ENCODE measurements at regions not wholly inside any gene's neighbourhood (a gene's known extent, or its start where the extent isn't known, plus 50 kb on each side); places are given as distances from the start of the nearest gene placed in this dataset.

- H3K27me3 ChIP-seq (replicated peaks; ENCODE audit: control insufficient read depth, insufficient read depth, low read length) = no peaks in the 10 kb centered on the region
- H3K4me3 ChIP-seq (replicated peaks; ENCODE audit: low read depth, low read length) = no peak overlapping the region
- DNase-seq (ENCODE audit: extremely low read depth, insufficient read length) = no peak
- no peaks in the 10 kb centered on the region for H3K36me3 ChIP-seq (ENCODE audit: control insufficient read depth, insufficient read depth, low read length)
- TF ChIP-seq CTCF (IDR thresholded peaks at IDR 0.05; ENCODE audit: insufficient read depth, low read length, poor library complexity, severe bottlenecking) = no peak
These were observed 167.0 kb upstream of the MYLIP start for GRCh38 chr6:15961635-15962448.

GRCh38 chr6:15960740-15961634, 167.9 kb upstream of the MYLIP start:
- H3K36me3 ChIP-seq (ENCODE audit: control insufficient read depth, insufficient read depth, low read length) = no peaks in the 10 kb centered on the region
- TF ChIP-seq CTCF (IDR thresholded peaks at IDR 0.05; ENCODE audit: insufficient read depth, low read length, poor library complexity, severe bottlenecking) = no peak
- no peak for DNase-seq (ENCODE audit: extremely low read depth, insufficient read length)
- no peaks in the 10 kb centered on the region for H3K27me3 ChIP-seq (replicated peaks; ENCODE audit: control insufficient read depth, insufficient read depth, low read length)
- no peak overlapping the region for H3K4me3 ChIP-seq (replicated peaks; ENCODE audit: low read depth, low read length)

- DNase-seq (ENCODE audit: extremely low read depth, insufficient read length) = no peak
- no peaks in the 10 kb centered on the region for H3K27me3 ChIP-seq (replicated peaks; ENCODE audit: control insufficient read depth, insufficient read depth, low read length)
- TF ChIP-seq CTCF (IDR thresholded peaks at IDR 0.05; ENCODE audit: insufficient read depth, low read length, poor library complexity, severe bottlenecking) = no peak
- H3K36me3 ChIP-seq (ENCODE audit: control insufficient read depth, insufficient read depth, low read length) = no peaks in the 10 kb centered on the region
- H3K4me3 ChIP-seq (replicated peaks; ENCODE audit: low read depth, low read length) = no peak overlapping the region
These were observed 171.2 kb upstream of the MYLIP start for GRCh38 chr6:15957655-15958169.

GRCh38 chr6:15956205-15957106, 172.4 kb upstream of the MYLIP start:
- Histone ChIP-seq H3K36me3 (ENCODE audit: control insufficient read depth, insufficient read depth, low read length) (no peaks in the 10 kb centered on the region), H3K4me3 (replicated peaks; ENCODE audit: low read depth, low read length) (no peak overlapping the region), H3K27me3 (replicated peaks; ENCODE audit: control insufficient read depth, insufficient read depth, low read length) (no peaks in the 10 kb centered on the region)
- no peak for DNase-seq (ENCODE audit: extremely low read depth, insufficient read length)
- TF ChIP-seq CTCF (IDR thresholded peaks at IDR 0.05; ENCODE audit: insufficient read depth, low read length, poor library complexity, severe bottlenecking) = no peak

GRCh38 chr6:15955484-15955883, 173.4 kb upstream of the MYLIP start:
- H3K27me3 ChIP-seq (replicated peaks; ENCODE audit: control insufficient read depth, insufficient read depth, low read length) = no peaks in the 10 kb centered on the region
- no peak overlapping the region for H3K4me3 ChIP-seq (replicated peaks; ENCODE audit: low read depth, low read length)
- H3K36me3 ChIP-seq (ENCODE audit: control insufficient read depth, insufficient read depth, low read length) = no peaks in the 10 kb centered on the region
- DNase-seq (ENCODE audit: extremely low read depth, insufficient read length) = no peak
- no peak for TF ChIP-seq CTCF (IDR thresholded peaks at IDR 0.05; ENCODE audit: insufficient read depth, low read length, poor library complexity, severe bottlenecking)
